HepG2 (cell line): ENCODE measurements at regions not wholly inside any gene's neighbourhood (a gene's known extent, or its start where the extent isn't known, plus 50 kb on each side); places are given as distances from the start of the nearest gene placed in this dataset.

Experiments used
- ATAC-seq: fragments of 200-7000 bp; cut with Tn5 transposase; 3 replicates; pipeline ENCODE4 v1.9.1; 2020; ENCODE audit warnings: mild to moderate bottlenecking, moderate library complexity
- BruUV-seq: library from RNA; stranded (reverse); fragments of 400-500 nt; replicated peaks from 2 replicates; lab custom pipeline; 2021; lab: Mats Ljungman, UMichigan
- CTCF ChIA-PET: fragments of 300-600 bp; formaldehyde crosslinking; extraction: SDS; loops from one replicate; lab custom pipeline; 2021; ENCODE audit warnings: low total read pairs, inconsistent platforms, low intra/inter-chr PET ratio; lab: Yijun Ruan, JAX
- POLR2A ChIA-PET: fragments of 350-600 bp; sonication (Branson Sonifier 250); formaldehyde crosslinking; loops from one replicate; lab custom pipeline; 2020; ENCODE audit warnings: antibody characterized with exemption, inconsistent platforms; lab: Yijun Ruan, JAX
- DNase-seq: peaks from one replicate; pipeline ENCODE4 v3.0.0-alpha.2; 2015; ENCODE audit warnings: low spot score
- FAIRE-seq: peaks from 3 replicates; lab custom pipeline; 2011; peaks lifted over from hg19 to GRCh38; lab: Jason Lieb, UNC
- H2AFZ ChIP-seq: one replicate; pipeline ENCODE4 v1.6.1; 2011; ENCODE audit warnings: low read length, inconsistent platforms
- H3K27ac ChIP-seq: fragments of 300-600 bp; 3 replicates; pipeline ENCODE4 v1.8.0; 2011; ENCODE audit warnings: mixed run types, mild to moderate bottlenecking, mixed read lengths, low read length, inconsistent platforms; ENCODE audit not compliant: insufficient read depth; ENCODE audit errors: extremely low read length
- H3K27me3 ChIP-seq, 2 experiments: fragments of 200-600 bp in 1 of 2; 2 replicates in 1 of 2; 3 replicates in 1 of 2; pipeline versions ENCODE4 v1.6.0 to v1.8.0; 2011; ENCODE audit warnings: low read length in 2 of 2, mild to moderate bottlenecking in 2 of 2, moderate library complexity in 2 of 2, inconsistent platforms in 1 of 2; ENCODE audit not compliant: insufficient read depth in 2 of 2, control insufficient read depth in 1 of 2
- H3K36me3 ChIP-seq, 2 experiments: fragments of 200-600 bp in 1 of 2; replicated peaks in 1 of 2; 2 replicates in 1 of 2; 3 replicates in 1 of 2; pipeline versions ENCODE4 v1.5.1 to v1.8.0; 2011; ENCODE audit warnings: low read length in 2 of 2, inconsistent platforms in 1 of 2; ENCODE audit not compliant: insufficient read depth in 2 of 2, control insufficient read depth in 1 of 2
- H3K4me1 ChIP-seq: 2 replicates; pipeline ENCODE4 v1.5.1; 2012; ENCODE audit warnings: low read length, inconsistent platforms; ENCODE audit not compliant: insufficient read depth
- H3K4me2 ChIP-seq: 2 replicates; pipeline ENCODE4 v1.6.0; 2011; ENCODE audit warnings: low read depth, low read length, inconsistent platforms
- H3K4me3 ChIP-seq, 3 experiments: fragments of 200-600 bp in 1 of 3; sonication (generic), shearing (Covaris generic) in 1 of 3; replicated peaks in 1 of 3; 2 replicates each; pipeline ENCODE4 v1.5.1; 2011 to 2016; ENCODE audit warnings: low read length in 3 of 3, inconsistent platforms in 2 of 3, low read depth in 2 of 3, mild to moderate bottlenecking in 2 of 3, control low read depth in 1 of 3, mixed read lengths in 1 of 3; ENCODE audit not compliant: insufficient read depth in 1 of 3
- H3K79me2 ChIP-seq: one replicate; pipeline ENCODE4 v1.6.1; 2011; ENCODE audit warnings: low read length, inconsistent platforms; ENCODE audit not compliant: insufficient read depth
- H3K9ac ChIP-seq: 2 replicates; pipeline ENCODE4 v1.6.0; 2011; ENCODE audit warnings: mild to moderate bottlenecking, low read depth, low read length, inconsistent platforms; ENCODE audit not compliant: insufficient read depth
- H3K9me3 ChIP-seq: 2 replicates; pipeline ENCODE4 v1.5.1; 2012; ENCODE audit warnings: mild to moderate bottlenecking, low read length
- H4K20me1 ChIP-seq: 2 replicates; pipeline ENCODE4 v1.6.0; 2011; ENCODE audit warnings: inconsistent platforms, mild to moderate bottlenecking, low read length, moderate library complexity; ENCODE audit not compliant: insufficient read depth
- CTCF ChIP-seq: sonication (generic); formaldehyde crosslinking; IDR thresholded peaks from 2 replicates; pipeline ENCODE4 v1.5.0; 2020; ENCODE audit warnings: mild to moderate bottlenecking, missing genetic modification reagents, moderate library complexity
- GPN1 ChIP-seq: sonication (generic); formaldehyde crosslinking; IDR thresholded peaks from 2 replicates; pipeline ENCODE4 v1.5.1; 2020; ENCODE audit warnings: missing genetic modification reagents, borderline replicate concordance
- HMG20A ChIP-seq: IDR thresholded peaks from 2 replicates; pipeline ENCODE4 v1.6.1; 2016; ENCODE audit warnings: borderline replicate concordance
- KAT2B ChIP-seq: fragments of 150-350 bp; IDR thresholded peaks from 2 replicates; pipeline ENCODE4 v1.6.1; 2014; ENCODE audit warnings: low read depth, low read length, borderline replicate concordance
- MIER3 ChIP-seq: IDR thresholded peaks from 2 replicates; pipeline ENCODE4 v1.6.1; 2016; ENCODE audit warnings: missing compliant biosample characterization, borderline replicate concordance
- MTA3 ChIP-seq: sonication (generic); formaldehyde crosslinking; IDR thresholded peaks from 2 replicates; pipeline ENCODE4 v1.4.0; 2020; ENCODE audit warnings: missing genetic modification reagents
- NPAS2 ChIP-seq: sonication (generic); formaldehyde crosslinking; IDR thresholded peaks from 2 replicates; pipeline ENCODE4 v1.8.0; 2022; ENCODE audit warnings: mild to moderate bottlenecking, missing genetic modification reagents, borderline replicate concordance
- PLSCR1 ChIP-seq: sonication (generic); formaldehyde crosslinking; IDR thresholded peaks from 2 replicates; pipeline ENCODE4 v1.5.0; 2020; ENCODE audit warnings: missing genetic modification reagents, mild to moderate bottlenecking, borderline replicate concordance
- SSRP1 ChIP-seq: IDR thresholded peaks from 2 replicates; pipeline ENCODE4 v1.6.1; 2016; ENCODE audit warnings: control low read depth
- U2AF2 ChIP-seq: fragments of 200-400 bp; formaldehyde crosslinking; IDR thresholded peaks from 2 replicates; pipeline ENCODE4 v1.6.1; 2017; ENCODE audit warnings: low read depth, mild to moderate bottlenecking, low read length
- ZKSCAN5 ChIP-seq: sonication (generic); formaldehyde crosslinking; IDR thresholded peaks from 2 replicates; pipeline ENCODE4 v1.5.1; 2020; ENCODE audit warnings: mild to moderate bottlenecking, missing genetic modification reagents
- ZNF281 ChIP-seq: sonication (generic); formaldehyde crosslinking; IDR thresholded peaks from 2 replicates; pipeline ENCODE4 v1.4.0; 2020; ENCODE audit warnings: missing genetic modification reagents, borderline replicate concordance
- ZNF766 ChIP-seq: sonication (generic); formaldehyde crosslinking; IDR thresholded peaks from 2 replicates; pipeline ENCODE4 v1.5.0; 2020; ENCODE audit warnings: missing genetic modification reagents, borderline replicate concordance
- ZNF776 ChIP-seq: sonication (generic); formaldehyde crosslinking; IDR thresholded peaks from 2 replicates; pipeline ENCODE4 v1.4.0; 2020; ENCODE audit warnings: mild to moderate bottlenecking, missing genetic modification reagents
- ZNF850 ChIP-seq: sonication (generic); formaldehyde crosslinking; conservative IDR thresholded peaks from 2 replicates; pipeline ENCODE4 v1.9.0; 2021; ENCODE audit warnings: mild to moderate bottlenecking, missing genetic modification reagents
- WGBS: methylation state at CpG from one replicate; pipeline ENCODE4 v1.1.6; 2017; ENCODE audit warnings: low lambda C conversion rate; 5-methylcytosine and 5-hydroxymethylcytosine counted together
- in situ Hi-C: cut with HindIII; loops from 2 replicates; pipeline ENCODE4 v1.10.0; 2017; ENCODE audit warnings: low pct_unique_long_range_greater_than_20kb; ENCODE audit not compliant: extremely low pct_ligation_motif_present
- intact Hi-C: fragments of 100-400 bp; cut with micrococcal nuclease; formaldehyde crosslinking; loops from one replicate; pipeline ENCODE4 v1.10.0; 2022; ENCODE audit not compliant: unreplicated experiment

GRCh38 chr2:122078451-122078850, 323.0 kb downstream of the TSN start:
- ATAC-seq (no peak), FAIRE-seq (no peak), DNase-seq (no peak)
- no peaks in the 10 kb centered on the region for H3K4me1 ChIP-seq
- no TSS peak for BruUV-seq
- H3K4me3 ChIP-seq: no peak overlapping the region
- CTCF ChIA-PET: no interaction called here
- POLR2A ChIA-PET: no interaction called here
- no peak for TF ChIP-seq ZNF766 (CRISPR knock-in tag)
- TF ChIP-seq ZNF776 (CRISPR knock-in tag): no peak
- TF ChIP-seq KAT2B: no peak
- no peak for TF ChIP-seq SSRP1 (CRISPR knock-in tag)
- intact Hi-C loops: no loop called here
- 19% methylated on average over 3 of the region's 3 CpGs for WGBS
- H3K9me3 ChIP-seq: no peaks in the 10 kb centered on the region
- no peak overlapping the region for H2AFZ ChIP-seq
- H3K79me2 ChIP-seq: no peaks in the 10 kb centered on the region
- in situ Hi-C loops: no loop called here
- H4K20me1 ChIP-seq: no peaks in the 10 kb centered on the region
- no peaks in the 10 kb centered on the region for H3K36me3 ChIP-seq
- no peak overlapping the region for H3K4me2 ChIP-seq
- no peak overlapping the region for H3K9ac ChIP-seq
- no peaks in the 10 kb centered on the region; a peak in 1 of 5 replicates for H3K27me3 ChIP-seq
- no peak overlapping the region for H3K27ac ChIP-seq

- Histone ChIP-seq H3K4me1 (no peaks in the 10 kb centered on the region), H4K20me1 (no peaks in the 10 kb centered on the region), H3K27me3 (no peaks in the 10 kb centered on the region; a peak in 1 of 5 replicates), H3K79me2 (no peaks in the 10 kb centered on the region), H2AFZ (no peak overlapping the region), H3K9me3 (no peaks in the 10 kb centered on the region), H3K4me2 (no peak overlapping the region), H3K4me3 (no peak overlapping the region), H3K36me3 (no peaks in the 10 kb centered on the region), H3K27ac (no peak overlapping the region), H3K9ac (no peak overlapping the region)
- 26% methylated on average over 3 of the region's 3 CpGs for WGBS
- intact Hi-C loops: no loop called here
- POLR2A ChIA-PET: no interaction called here
- in situ Hi-C loops: no loop called here
- DNase-seq (no peak), ATAC-seq (no peak), FAIRE-seq (no peak)
- BruUV-seq: no TSS peak
- CTCF ChIA-PET: no interaction called here
- no peak for TF ChIP-seq ZNF281 (CRISPR knock-in tag)
- TF ChIP-seq GPN1 (CRISPR knock-in tag): no peak
- TF ChIP-seq MIER3 (CRISPR knock-in tag): no peak
- TF ChIP-seq HMG20A (CRISPR knock-in tag): no peak
- no peak for TF ChIP-seq ZKSCAN5
- no peak for TF ChIP-seq CTCF (CRISPR knock-in tag)
- no peak for TF ChIP-seq PLSCR1
- no peak for TF ChIP-seq U2AF2
- no peak for TF ChIP-seq MTA3 (CRISPR knock-in tag)
- no peak for TF ChIP-seq ZNF850
- TF ChIP-seq NPAS2: no peak
Measured at GRCh38 chr2:122079844-122080243, 324.4 kb downstream of the TSN start.
